ENCODE measurements at regions not wholly inside any gene's neighbourhood (a gene's known extent, or its start where the extent isn't known, plus 50 kb on each side); places are given as distances from the start of the nearest gene placed in this dataset.

GRCh38 chr15:66947471-66947870 is 117.9 kb upstream of the SMAD3 start:
- no peak for TF ChIP-seq CTCF (IDR thresholded peaks at IDR 0.05; ENCODE audit: low read depth, low read length)
- in situ Hi-C loops (cut with HindIII; ENCODE audit: low sequenced_read_pairs) = no loop called here
- H3K4me3 ChIP-seq (ENCODE audit: low read depth, low read length) = no peak overlapping the region
- DNase-seq (ENCODE audit: low read depth, low spot score) = peak; percentile 17

GRCh38 chr15:66948294-66948693 is 117.1 kb upstream of the SMAD3 start:
- TF ChIP-seq CTCF (IDR thresholded peaks at IDR 0.05; ENCODE audit: low read depth, low read length) = no peak
- in situ Hi-C loops (cut with HindIII; ENCODE audit: low sequenced_read_pairs) = no loop called here
- peak; percentile 31 for DNase-seq (ENCODE audit: low read depth, low spot score)
- no peak overlapping the region for H3K4me3 ChIP-seq (ENCODE audit: low read depth, low read length)

GRCh38 chr15:66950114-66950513 is 115.3 kb upstream of the SMAD3 start:
- no peak overlapping the region for H3K4me3 ChIP-seq (ENCODE audit: low read depth, low read length)
- DNase-seq (ENCODE audit: low read depth, low spot score) = no peak
- in situ Hi-C loops (cut with HindIII; ENCODE audit: low sequenced_read_pairs) = no loop called here
- TF ChIP-seq CTCF (IDR thresholded peaks at IDR 0.05; ENCODE audit: low read depth, low read length) = no peak

- no peak for TF ChIP-seq CTCF (IDR thresholded peaks at IDR 0.05; ENCODE audit: low read depth, low read length)
- no peak overlapping the region for H3K4me3 ChIP-seq (ENCODE audit: low read depth, low read length)
- in situ Hi-C loops (cut with HindIII; ENCODE audit: low sequenced_read_pairs) = no loop called here
- DNase-seq (ENCODE audit: low read depth, low spot score) = peak; percentile 22
Observed at GRCh38 chr15:66951531-66952320, 113.7 kb upstream of the SMAD3 start.

GRCh38 chr15:66952756-66953522 is 112.5 kb upstream of the SMAD3 start:
- H3K4me3 ChIP-seq (ENCODE audit: low read depth, low read length) = no peak overlapping the region
- in situ Hi-C loops (cut with HindIII; ENCODE audit: low sequenced_read_pairs) = no loop called here
- no peak for DNase-seq (ENCODE audit: low read depth, low spot score)
- no peak for TF ChIP-seq CTCF (IDR thresholded peaks at IDR 0.05; ENCODE audit: low read depth, low read length)

- DNase-seq (ENCODE audit: low read depth, low spot score) = no peak
- TF ChIP-seq CTCF (IDR thresholded peaks at IDR 0.05; ENCODE audit: low read depth, low read length) = no peak
- H3K4me3 ChIP-seq (ENCODE audit: low read depth, low read length) = no peak overlapping the region
- in situ Hi-C loops (cut with HindIII; ENCODE audit: low sequenced_read_pairs) = no loop called here
Observed at GRCh38 chr15:66953523-66954229, 111.7 kb upstream of the SMAD3 start.

Data from astrocyte of the spinal cord (primary cell).